ENCODE measurements at regions not wholly inside any gene's neighbourhood (a gene's known extent, or its start where the extent isn't known, plus 50 kb on each side); places are given as distances from the start of the nearest gene placed in this dataset.

DNA sequence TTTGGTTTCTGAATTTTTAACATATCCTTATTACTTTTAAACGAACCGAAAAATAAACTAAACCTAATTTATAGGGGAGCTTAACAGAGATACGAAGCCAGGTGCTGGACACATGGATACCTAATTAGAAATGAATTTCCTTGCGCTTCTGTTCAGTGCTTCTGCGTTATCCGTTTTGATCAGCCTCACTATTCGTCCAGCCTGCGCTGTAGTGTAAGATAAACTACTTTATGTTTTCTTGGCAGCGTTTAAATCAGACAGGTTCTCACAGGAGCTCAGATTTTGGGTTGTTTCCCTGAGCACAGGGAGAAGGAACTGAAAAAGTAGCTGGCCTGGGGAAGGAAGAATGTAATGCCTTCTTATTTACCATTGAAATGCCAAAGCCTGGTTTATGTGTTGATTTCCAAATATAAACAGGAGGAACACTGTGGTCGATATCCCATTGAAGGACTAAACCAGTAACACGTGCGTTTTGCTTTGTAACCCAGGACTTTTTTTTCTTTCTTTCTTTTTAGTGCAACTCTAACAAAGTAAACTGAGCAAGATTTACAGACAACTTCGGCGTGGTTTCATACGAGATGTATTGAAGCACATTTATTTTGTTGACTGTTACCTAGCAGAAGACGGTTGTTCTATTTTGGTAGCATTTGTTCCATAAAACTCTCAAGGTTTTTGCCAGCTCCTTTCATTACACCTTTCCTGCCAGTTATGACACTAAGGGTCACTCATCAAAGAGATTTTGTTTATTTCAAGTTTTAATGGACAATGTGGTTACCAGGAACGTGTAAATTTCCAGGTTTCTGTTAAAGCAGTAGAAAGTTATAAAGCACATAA lies 214.8 kb upstream of the HEY2 start:
- TF ChIP-seq, protein P1, sequence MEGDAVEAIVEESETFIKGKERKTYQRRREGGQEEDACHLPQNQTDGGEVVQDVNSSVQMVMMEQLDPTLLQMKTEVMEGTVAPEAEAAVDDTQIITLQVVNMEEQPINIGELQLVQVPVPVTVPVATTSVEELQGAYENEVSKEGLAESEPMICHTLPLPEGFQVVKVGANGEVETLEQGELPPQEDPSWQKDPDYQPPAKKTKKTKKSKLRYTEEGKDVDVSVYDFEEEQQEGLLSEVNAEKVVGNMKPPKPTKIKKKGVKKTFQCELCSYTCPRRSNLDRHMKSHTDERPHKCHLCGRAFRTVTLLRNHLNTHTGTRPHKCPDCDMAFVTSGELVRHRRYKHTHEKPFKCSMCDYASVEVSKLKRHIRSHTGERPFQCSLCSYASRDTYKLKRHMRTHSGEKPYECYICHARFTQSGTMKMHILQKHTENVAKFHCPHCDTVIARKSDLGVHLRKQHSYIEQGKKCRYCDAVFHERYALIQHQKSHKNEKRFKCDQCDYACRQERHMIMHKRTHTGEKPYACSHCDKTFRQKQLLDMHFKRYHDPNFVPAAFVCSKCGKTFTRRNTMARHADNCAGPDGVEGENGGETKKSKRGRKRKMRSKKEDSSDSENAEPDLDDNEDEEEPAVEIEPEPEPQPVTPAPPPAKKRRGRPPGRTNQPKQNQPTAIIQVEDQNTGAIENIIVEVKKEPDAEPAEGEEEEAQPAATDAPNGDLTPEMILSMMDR (conservative IDR thresholded peaks at IDR 0.05; ENCODE audit: low read depth, low read length), result no peak
- no peak for DNase-seq (ENCODE audit: low read depth)
- no peak overlapping the region for H3K4me3 ChIP-seq (ENCODE audit: low read depth, low read length)

DNA sequence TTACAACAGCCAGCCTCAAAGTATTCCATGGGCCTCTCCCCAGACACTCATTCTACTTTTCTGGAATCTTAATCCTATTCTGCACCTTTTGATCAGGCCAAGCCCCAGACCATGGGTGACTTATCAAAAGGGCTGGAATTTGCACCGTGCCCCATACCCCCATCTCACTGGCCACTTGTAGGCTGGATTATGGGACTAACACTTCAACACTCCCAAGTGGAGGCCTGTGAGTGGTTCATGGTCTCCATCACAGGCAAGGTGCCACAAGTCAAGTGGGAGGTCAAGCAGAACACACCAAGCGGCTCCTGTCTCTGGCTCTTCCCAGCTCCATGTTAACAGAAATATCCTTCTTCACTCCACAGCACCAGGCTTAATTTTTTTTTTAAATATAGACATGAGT lies 212.3 kb upstream of the HEY2 start:
- no peak overlapping the region for H3K4me3 ChIP-seq (ENCODE audit: low read depth, low read length)
- TF ChIP-seq, protein P1 (conservative IDR thresholded peaks at IDR 0.05; ENCODE audit: low read depth, low read length), result no peak
- DNase-seq (ENCODE audit: low read depth), result no peak

DNA sequence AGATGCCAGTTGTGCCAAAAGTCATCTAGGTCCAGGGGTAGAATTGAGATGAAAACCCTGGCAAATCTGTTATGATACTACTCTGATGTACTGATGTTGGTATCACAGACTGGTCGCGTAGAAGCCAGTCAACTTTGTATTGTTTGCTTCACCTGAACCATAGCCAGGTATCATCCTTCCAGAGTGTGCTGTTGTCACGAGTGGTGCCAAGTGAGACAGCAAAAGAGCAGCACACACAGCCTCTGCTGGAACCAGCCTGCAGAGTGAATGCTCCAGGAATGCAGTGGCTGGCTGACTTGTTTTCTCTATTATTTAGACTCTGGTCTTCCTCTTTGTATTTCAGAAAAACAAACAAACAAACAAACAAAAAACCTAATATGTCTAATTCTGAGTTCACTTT lies 209.5 kb upstream of the HEY2 start:
- no peak for DNase-seq (ENCODE audit: low read depth)
- H3K4me3 ChIP-seq (ENCODE audit: low read depth, low read length), result no peak overlapping the region
- TF ChIP-seq, protein P1 (conservative IDR thresholded peaks at IDR 0.05; ENCODE audit: low read depth, low read length), result no peak

DNA sequence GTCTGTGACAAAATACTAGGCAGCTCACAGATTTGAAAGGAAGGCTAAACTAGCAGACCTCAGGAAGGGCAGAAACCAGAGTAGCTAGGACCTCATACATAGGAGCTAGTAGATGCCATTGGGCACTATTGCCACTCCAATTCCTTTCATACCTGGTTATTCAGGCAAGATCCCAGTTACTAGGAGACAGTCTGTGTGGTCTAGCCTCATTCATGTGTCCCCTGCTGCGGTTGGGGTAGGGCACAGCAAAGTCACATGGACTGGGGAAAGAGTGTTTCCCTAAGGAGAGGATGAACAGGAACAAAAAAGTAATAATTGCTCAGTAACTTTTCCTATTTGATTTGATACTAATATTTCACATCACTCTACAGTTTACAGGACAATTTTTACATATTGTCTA lies 204.6 kb upstream of the HEY2 start:
- TF ChIP-seq, protein P1 (conservative IDR thresholded peaks at IDR 0.05; ENCODE audit: low read depth, low read length), result no peak
- H3K4me3 ChIP-seq (ENCODE audit: low read depth, low read length), result no peak overlapping the region
- no peak for DNase-seq (ENCODE audit: low read depth)

DNA sequence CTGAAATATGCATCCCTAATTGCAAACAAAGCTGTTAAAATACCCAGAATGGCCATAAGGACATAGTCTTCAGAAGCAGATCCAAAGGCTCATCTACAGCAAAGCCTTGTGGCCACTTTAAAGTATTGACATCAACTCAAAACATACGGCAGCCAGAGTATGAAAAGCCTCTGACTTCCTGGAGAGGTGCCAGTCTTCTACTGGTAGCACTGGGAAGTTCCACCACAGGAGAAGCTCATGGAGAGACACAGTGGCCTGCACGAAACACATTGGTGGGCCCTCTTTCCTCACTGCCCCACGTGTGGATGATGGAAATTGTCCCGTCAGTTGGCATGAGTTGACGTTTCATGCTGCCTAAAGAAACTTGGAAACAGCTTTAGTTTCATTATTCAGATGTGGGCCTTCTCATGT lies 202.6 kb upstream of the HEY2 start:
- TF ChIP-seq, protein P1 (conservative IDR thresholded peaks at IDR 0.05; ENCODE audit: low read depth, low read length), result peak; percentile 21
- peak; percentile 48 for DNase-seq (ENCODE audit: low read depth)
- H3K4me3 ChIP-seq (ENCODE audit: low read depth, low read length), result no peak overlapping the region

DNA sequence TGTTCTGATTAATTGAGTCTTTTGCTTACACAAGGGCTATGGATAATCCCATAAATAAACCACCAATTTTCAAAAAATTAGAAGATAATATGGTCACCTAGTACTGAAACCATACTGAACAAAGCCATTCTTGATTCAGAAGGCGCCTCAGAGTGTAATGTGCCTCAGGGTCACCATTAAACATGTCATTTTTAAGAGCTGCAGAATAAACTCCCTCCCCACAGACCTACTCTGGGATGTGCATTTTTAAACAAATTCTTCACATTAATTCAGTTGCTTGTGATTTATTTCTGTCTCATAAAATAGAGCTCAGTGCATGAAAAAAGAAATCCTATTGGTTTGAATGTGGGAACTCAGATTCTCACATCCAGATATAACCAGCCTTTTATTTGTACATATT lies 202.1 kb upstream of the HEY2 start:
- no peak overlapping the region for H3K4me3 ChIP-seq (ENCODE audit: low read depth, low read length)
- no peak for DNase-seq (ENCODE audit: low read depth)
- TF ChIP-seq, protein P1 (conservative IDR thresholded peaks at IDR 0.05; ENCODE audit: low read depth, low read length), result no peak

Data from choroid plexus epithelial cell (primary cell).